Peyer's patch (tissue), 4 donors: ENCODE measurements at regions not wholly inside any gene's neighbourhood (a gene's known extent, or its start where the extent isn't known, plus 50 kb on each side); places are given as distances from the start of the nearest gene placed in this dataset.

Source experiments
- CTCF ChIP-seq, 6 experiments: fragments of 450-650 bp in 4 of 6; fragments of 200-600 bp in 2 of 6; sonication (generic) in 1 of 6; IDR thresholded peaks; one replicate each; pipeline ENCODE4 v1.5.1; 2017 to 2019; ENCODE audit warnings: antibody characterized with exemption in 6 of 6, mild to moderate bottlenecking in 3 of 6, moderate library complexity in 1 of 6
- POLR2A ChIP-seq, 2 donors: fragments of 450-650 bp; IDR thresholded peaks; one replicate each; pipeline ENCODE4 v1.5.1; 2017; ENCODE audit warnings: antibody characterized with exemption in 2 of 2, mild to moderate bottlenecking in 2 of 2, moderate library complexity in 2 of 2

DNA sequence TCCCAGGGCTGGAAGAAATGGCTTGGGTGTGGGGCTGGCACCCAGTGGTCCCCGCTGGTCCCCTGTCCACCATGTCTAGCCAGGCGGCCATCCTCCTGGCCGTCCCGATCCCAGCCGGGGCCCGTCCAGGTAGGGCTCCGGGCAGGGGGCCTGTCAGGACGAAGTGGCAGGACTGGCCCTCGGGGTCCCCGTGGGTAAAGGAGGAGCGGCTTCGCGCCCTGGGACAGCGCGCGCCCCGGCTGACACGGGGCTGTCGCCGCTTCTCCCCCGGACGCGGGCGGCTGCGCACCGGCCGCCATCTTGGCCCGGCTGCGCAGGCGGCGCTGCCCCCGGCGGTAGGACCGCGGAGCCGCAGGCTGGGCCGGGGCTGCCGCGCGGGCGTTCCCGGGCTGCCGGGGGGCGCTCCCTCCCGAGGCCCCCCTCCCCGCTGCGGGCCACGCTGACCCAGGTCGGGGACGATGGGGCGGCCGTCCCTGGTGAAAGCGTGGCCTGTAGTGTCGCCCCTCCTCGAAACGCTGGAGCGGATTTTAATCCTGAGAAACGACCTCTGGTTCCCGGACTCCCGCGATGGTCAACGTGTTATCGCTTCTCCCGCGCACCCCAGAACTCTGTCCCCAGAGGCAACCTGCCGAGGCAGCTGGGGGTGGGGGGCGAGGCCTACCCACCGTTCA, 60.4 kb upstream of the BCOR start:
- TF ChIP-seq POLR2A (IDR thresholded peaks at IDR 0.05) = no peak
- TF ChIP-seq CTCF (IDR thresholded peaks at IDR 0.05) = peak; percentile 23 to 73 (median 50)
